Kidney epithelial cell (primary cell): ENCODE measurements at regions not wholly inside any gene's neighbourhood (a gene's known extent, or its start where the extent isn't known, plus 50 kb on each side); places are given as distances from the start of the nearest gene placed in this dataset.

Experiments used
- DNase-seq: peaks from one replicate; pipeline ENCODE4 v3.0.0-alpha.2; 2010; ENCODE audit warnings: low read depth
- H3K27me3 ChIP-seq: 2 replicates; pipeline ENCODE4 v1.6.0; 2011; ENCODE audit warnings: low read length; ENCODE audit not compliant: control insufficient read depth, insufficient read depth
- H3K36me3 ChIP-seq: 2 replicates; pipeline ENCODE4 v1.5.1; 2011; ENCODE audit warnings: low read length; ENCODE audit not compliant: control insufficient read depth, insufficient read depth
- H3K4me3 ChIP-seq: 2 replicates; pipeline ENCODE4 v1.5.1; 2011; ENCODE audit warnings: low read depth, mild to moderate bottlenecking, control low read depth, low read length
- TF ChIP-seq, protein P1 (sequence below): IDR thresholded peaks from 2 replicates; pipeline ENCODE4 v1.5.1; 2011; ENCODE audit warnings: mild to moderate bottlenecking, moderate library complexity, low read length, control low read depth, inconsistent platforms; ENCODE audit not compliant: insufficient read depth, poor library complexity, severe bottlenecking

DNA sequence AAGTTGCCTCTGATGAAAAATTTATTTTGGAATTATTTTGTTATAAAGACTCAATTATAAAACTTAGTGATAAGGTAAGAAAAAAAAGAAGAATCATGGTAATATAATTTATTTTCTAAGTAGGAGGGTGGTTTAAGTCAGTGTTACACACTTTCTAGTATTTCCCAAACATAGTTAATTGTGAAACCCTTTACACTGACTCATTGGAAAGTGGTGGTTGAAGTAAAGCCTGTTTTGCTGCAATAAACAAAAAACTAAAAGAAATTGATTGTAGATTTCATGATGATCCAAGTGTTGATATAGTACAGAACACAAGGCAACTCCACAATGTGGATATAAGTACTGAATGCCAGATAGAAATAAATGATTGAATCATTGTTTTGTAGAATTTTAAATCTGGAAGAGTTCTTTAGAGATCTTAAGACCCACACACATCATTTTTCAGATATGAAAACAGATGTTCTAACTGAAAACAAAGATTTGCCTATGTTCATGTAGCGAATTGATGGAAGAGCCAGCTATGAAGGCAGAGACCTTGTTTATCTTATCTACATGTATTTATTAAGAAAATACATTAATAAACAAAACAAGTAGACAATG, 539.8 kb downstream of the PRELID2 start:
- Histone ChIP-seq H3K36me3 (no peaks in the 10 kb centered on the region), H3K27me3 (no peaks in the 10 kb centered on the region), H3K4me3 (no peak overlapping the region)
- no peak for DNase-seq
- TF ChIP-seq, protein P1, sequence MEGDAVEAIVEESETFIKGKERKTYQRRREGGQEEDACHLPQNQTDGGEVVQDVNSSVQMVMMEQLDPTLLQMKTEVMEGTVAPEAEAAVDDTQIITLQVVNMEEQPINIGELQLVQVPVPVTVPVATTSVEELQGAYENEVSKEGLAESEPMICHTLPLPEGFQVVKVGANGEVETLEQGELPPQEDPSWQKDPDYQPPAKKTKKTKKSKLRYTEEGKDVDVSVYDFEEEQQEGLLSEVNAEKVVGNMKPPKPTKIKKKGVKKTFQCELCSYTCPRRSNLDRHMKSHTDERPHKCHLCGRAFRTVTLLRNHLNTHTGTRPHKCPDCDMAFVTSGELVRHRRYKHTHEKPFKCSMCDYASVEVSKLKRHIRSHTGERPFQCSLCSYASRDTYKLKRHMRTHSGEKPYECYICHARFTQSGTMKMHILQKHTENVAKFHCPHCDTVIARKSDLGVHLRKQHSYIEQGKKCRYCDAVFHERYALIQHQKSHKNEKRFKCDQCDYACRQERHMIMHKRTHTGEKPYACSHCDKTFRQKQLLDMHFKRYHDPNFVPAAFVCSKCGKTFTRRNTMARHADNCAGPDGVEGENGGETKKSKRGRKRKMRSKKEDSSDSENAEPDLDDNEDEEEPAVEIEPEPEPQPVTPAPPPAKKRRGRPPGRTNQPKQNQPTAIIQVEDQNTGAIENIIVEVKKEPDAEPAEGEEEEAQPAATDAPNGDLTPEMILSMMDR, result no peak

DNA sequence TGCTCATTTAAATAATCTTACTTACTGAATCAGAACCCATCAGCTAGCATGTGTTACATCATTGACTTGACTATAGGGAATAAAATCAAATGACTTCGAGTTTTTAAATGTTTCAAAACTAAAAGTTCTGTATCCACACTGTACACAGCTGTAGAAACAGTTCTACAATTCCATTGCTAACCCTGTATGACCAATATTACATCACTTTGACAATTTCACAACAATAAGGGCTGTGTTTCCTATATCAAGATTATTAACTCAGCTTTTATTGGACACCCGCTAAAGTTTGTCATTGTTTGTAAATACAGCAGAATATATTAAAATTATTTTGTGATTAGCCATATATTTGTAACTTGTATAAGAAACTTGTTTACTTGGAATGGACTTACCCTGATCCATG, 540.8 kb downstream of the PRELID2 start:
- TF ChIP-seq, protein P1, result no peak
- no peaks in the 10 kb centered on the region for H3K27me3 ChIP-seq
- no peak overlapping the region for H3K4me3 ChIP-seq
- no peak for DNase-seq
- no peaks in the 10 kb centered on the region for H3K36me3 ChIP-seq

DNA sequence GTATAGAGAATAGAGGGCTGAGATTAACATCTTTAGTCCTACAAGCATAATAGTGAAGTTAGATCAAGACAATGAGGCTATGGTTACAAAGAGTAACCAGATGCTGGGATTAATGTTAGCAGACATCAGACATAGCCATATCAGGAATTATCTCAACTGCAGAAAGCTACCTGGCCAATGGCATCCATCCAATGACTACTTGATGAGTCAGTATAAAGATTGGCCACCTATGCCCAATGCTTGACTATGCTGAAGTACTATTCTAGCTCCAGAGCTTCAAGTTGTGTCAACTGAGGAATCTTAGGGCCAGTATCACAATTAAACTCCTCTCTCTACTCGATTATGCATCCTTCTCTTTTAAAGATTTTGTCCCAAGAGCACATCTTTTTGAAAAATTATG, 541.4 kb downstream of the PRELID2 start:
- Histone ChIP-seq H3K4me3 (no peak overlapping the region), H3K36me3 (no peaks in the 10 kb centered on the region), H3K27me3 (no peaks in the 10 kb centered on the region)
- TF ChIP-seq, protein P1, result no peak
- no peak for DNase-seq

DNA sequence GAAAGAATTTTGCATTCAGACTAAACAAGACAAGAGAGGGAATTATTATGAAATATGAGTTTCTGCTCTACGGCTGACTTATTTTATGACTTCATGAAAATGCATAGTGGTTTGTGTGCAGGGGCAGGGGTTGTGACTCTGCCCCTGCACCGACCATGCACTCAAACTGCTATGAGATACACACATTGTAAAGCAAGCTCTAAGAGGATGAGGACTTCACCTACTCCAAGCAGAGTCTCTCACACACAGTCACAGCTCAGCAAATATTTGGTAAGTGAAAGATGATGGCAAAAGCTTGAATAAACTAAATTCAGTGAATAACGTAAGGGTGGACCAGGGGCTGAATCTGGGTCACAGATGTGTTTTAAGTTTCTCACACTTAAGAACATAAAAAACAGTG, 542.9 kb downstream of the PRELID2 start:
- no peak for DNase-seq
- Histone ChIP-seq H3K27me3 (no peaks in the 10 kb centered on the region), H3K4me3 (no peak overlapping the region), H3K36me3 (no peaks in the 10 kb centered on the region)
- TF ChIP-seq, protein P1, result no peak

DNA sequence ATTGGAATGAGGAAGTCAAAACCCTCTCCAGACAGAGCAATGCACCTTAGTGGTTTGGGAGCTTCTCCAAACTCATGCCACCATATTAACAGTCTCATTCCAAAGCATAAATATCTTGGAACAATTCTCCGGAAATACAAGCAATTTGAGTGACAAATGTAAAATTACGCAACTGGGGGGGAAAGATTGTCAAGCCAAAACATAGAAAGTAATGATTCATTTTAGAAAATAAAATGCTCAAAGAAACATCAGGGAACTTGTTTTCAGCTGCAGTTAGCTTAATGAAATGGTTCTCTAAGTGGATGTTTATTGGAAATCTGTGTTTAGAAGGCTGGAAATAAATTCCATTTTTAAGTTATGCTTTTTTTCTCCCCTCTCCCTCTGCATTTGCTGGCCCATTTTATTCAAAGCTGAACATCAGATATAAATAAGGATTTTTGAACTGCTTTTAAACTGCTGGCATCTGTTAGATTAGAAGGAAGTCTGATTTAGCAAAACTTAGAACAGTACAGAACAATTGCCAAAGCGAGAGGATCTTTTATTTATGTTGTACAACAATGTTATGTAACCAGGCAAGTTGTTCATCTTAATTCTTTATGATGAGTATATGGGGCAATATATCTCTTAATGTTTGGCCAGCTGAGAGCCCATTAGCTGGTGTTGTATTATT, 551.9 kb downstream of the PRELID2 start:
- TF ChIP-seq, protein P1, result no peak
- no peaks in the 10 kb centered on the region for H3K27me3 ChIP-seq
- DNase-seq, result no peak
- H3K4me3 ChIP-seq, result no peak overlapping the region
- H3K36me3 ChIP-seq, result no peaks in the 10 kb centered on the region

DNA sequence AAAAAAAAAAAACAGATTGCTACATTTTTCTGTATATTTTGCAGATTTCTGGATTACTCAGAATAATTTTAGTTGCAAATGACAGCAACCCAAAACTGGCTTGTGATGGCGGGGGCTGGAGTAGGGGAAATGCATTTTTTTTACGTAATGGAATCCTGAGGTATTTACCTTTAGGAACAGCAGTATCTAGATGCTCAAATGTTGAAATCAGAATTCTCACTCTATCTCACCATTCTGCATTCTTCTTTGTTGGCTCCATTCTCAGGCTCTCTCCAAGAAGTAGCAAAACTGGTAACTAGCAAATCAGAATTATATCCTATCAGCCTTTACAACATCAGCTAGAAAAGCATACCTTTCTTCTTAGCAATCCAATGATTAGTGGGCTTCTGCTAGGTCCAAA, 554.3 kb downstream of the PRELID2 start:
- H3K27me3 ChIP-seq, result no peaks in the 10 kb centered on the region
- DNase-seq, result no peak
- no peak overlapping the region for H3K4me3 ChIP-seq
- H3K36me3 ChIP-seq, result no peaks in the 10 kb centered on the region
- TF ChIP-seq, protein P1, result no peak
